Parathyroid adenoma (tissue), 2 donors: ENCODE measurements at regions not wholly inside any gene's neighbourhood (a gene's known extent, or its start where the extent isn't known, plus 50 kb on each side); places are given as distances from the start of the nearest gene placed in this dataset.

Experiments
- H2AFZ ChIP-seq: fragments of 300-600 bp; sonication (generic); one replicate; pipeline ENCODE4 v1.7.0; 2017; ENCODE audit warnings: antibody characterized with exemption, mild to moderate bottlenecking
- H3K27ac ChIP-seq: fragments of 300-600 bp; sonication (generic); one replicate; pipeline ENCODE4 v1.7.0; 2017
- H3K27me3 ChIP-seq: fragments of 300-600 bp; sonication (generic); one replicate; pipeline ENCODE4 v1.7.0; 2017; ENCODE audit warnings: low read length; ENCODE audit not compliant: control insufficient read depth, insufficient read depth
- H3K36me3 ChIP-seq: fragments of 300-600 bp; sonication (generic); one replicate; pipeline ENCODE4 v1.7.0; 2017; ENCODE audit warnings: low read length; ENCODE audit not compliant: control insufficient read depth, insufficient read depth
- H3K4me1 ChIP-seq: fragments of 300-600 bp; sonication (generic); one replicate; pipeline ENCODE4 v1.7.0; 2017; ENCODE audit warnings: control low read depth
- H3K4me2 ChIP-seq: fragments of 300-600 bp; sonication (generic); one replicate; pipeline ENCODE4 v1.7.0; 2017; ENCODE audit warnings: low read length
- H3K4me3 ChIP-seq: fragments of 300-600 bp; sonication (generic); one replicate; pipeline ENCODE4 v1.7.0; 2017; ENCODE audit warnings: low read depth, low read length
- H3K79me2 ChIP-seq: fragments of 300-600 bp; sonication (generic); one replicate; pipeline ENCODE4 v1.7.0; 2017; ENCODE audit warnings: control low read depth
- H3K9ac ChIP-seq: fragments of 300-600 bp; sonication (generic); one replicate; pipeline ENCODE4 v1.7.0; 2017; ENCODE audit warnings: mild to moderate bottlenecking
- H3K9me3 ChIP-seq: fragments of 300-600 bp; sonication (generic); one replicate; pipeline ENCODE4 v1.7.0; 2017; ENCODE audit warnings: low read length; ENCODE audit not compliant: control insufficient read depth
- TF ChIP-seq, protein P1 (sequence below): fragments of 300-600 bp; sonication (generic); IDR thresholded peaks from one replicate; pipeline ENCODE4 v1.7.0; 2017; ENCODE audit warnings: antibody characterized with exemption, mild to moderate bottlenecking
- donor health status: primary hyperparathyroidism.

DNA sequence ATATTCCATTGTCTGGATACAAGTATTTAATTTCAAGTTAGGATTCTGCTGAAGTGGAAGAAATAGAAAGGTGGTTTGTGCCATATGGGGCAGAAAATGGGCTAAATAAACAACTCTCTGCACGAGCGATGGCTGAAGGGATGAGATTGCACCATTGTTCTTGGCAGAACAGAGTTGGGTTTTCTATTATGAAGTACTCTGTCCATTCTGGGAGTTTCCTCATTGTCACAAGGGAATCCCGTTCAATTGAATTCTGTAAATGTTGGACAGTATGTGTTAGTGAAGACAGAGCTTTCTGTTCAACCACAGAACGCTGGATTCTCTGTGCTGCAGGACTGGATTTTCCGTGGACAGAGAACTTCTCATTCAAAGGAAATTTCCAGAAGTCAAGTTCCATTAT is 345.5 kb upstream of the PRICKLE1 start:
- Histone ChIP-seq H3K9me3 (no peaks in the 10 kb centered on the region), H3K4me3 (no peak overlapping the region), H3K27me3 (no peaks in the 10 kb centered on the region), H3K36me3 (no peaks in the 10 kb centered on the region), H2AFZ (no peak overlapping the region), H3K27ac (no peak overlapping the region), H3K79me2 (no peaks in the 10 kb centered on the region), H3K9ac (no peak overlapping the region), H3K4me2 (no peak overlapping the region), H3K4me1 (no peaks in the 10 kb centered on the region)
- TF ChIP-seq, protein P1, sequence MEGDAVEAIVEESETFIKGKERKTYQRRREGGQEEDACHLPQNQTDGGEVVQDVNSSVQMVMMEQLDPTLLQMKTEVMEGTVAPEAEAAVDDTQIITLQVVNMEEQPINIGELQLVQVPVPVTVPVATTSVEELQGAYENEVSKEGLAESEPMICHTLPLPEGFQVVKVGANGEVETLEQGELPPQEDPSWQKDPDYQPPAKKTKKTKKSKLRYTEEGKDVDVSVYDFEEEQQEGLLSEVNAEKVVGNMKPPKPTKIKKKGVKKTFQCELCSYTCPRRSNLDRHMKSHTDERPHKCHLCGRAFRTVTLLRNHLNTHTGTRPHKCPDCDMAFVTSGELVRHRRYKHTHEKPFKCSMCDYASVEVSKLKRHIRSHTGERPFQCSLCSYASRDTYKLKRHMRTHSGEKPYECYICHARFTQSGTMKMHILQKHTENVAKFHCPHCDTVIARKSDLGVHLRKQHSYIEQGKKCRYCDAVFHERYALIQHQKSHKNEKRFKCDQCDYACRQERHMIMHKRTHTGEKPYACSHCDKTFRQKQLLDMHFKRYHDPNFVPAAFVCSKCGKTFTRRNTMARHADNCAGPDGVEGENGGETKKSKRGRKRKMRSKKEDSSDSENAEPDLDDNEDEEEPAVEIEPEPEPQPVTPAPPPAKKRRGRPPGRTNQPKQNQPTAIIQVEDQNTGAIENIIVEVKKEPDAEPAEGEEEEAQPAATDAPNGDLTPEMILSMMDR: no peak

DNA sequence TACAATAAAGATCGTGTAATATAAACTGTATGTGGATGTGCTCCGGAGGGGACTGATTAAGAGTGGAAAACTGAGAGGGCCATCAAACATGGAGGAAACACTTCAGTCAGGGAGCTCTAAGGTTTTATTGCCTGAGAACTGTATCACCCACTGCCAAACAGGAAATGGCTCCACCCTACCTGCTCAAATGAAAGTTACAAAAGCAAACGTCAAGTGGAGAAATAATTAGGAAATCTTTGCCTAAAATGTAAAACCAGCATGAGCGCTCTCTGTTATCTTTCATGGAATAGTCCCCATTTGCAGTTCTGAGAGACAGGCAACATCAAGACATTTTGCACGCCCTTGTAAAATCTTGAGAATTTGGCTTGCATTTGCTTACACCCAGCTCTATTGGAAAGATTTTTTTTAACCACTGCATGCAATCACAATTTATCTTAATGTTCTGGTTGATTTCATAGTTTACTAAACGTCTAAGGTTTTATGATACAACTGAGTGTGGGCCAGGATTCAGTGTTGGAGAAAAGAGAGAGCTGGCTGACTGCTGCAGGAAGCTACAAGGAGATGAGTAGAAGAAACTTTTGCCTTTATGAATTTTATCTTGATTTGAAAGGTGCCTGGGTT is 344.0 kb upstream of the PRICKLE1 start:
- H3K4me3 ChIP-seq: no peak overlapping the region
- no peaks in the 10 kb centered on the region for H3K36me3 ChIP-seq
- no peak overlapping the region for H3K27ac ChIP-seq
- H2AFZ ChIP-seq: no peak overlapping the region
- TF ChIP-seq, protein P1: no peak
- no peak overlapping the region for H3K9ac ChIP-seq
- no peaks in the 10 kb centered on the region for H3K9me3 ChIP-seq
- no peaks in the 10 kb centered on the region for H3K79me2 ChIP-seq
- H3K4me2 ChIP-seq: no peak overlapping the region
- H3K27me3 ChIP-seq: no peaks in the 10 kb centered on the region
- no peaks in the 10 kb centered on the region for H3K4me1 ChIP-seq

GRCh38 chr12:42932936-42933335 is 343.4 kb upstream of the PRICKLE1 start:
- H3K4me3 ChIP-seq: no peak overlapping the region
- H3K9me3 ChIP-seq: no peaks in the 10 kb centered on the region
- H3K36me3 ChIP-seq: no peaks in the 10 kb centered on the region
- H2AFZ ChIP-seq: no peak overlapping the region
- TF ChIP-seq, protein P1: no peak
- H3K27me3 ChIP-seq: no peaks in the 10 kb centered on the region
- no peak overlapping the region for H3K4me2 ChIP-seq
- H3K4me1 ChIP-seq: no peaks in the 10 kb centered on the region
- H3K27ac ChIP-seq: no peak overlapping the region
- no peaks in the 10 kb centered on the region for H3K79me2 ChIP-seq
- no peak overlapping the region for H3K9ac ChIP-seq

GRCh38 chr12:42926232-42926631 is 336.7 kb upstream of the PRICKLE1 start:
- Histone ChIP-seq H3K27ac (no peak overlapping the region), H3K4me2 (no peak overlapping the region), H3K79me2 (no peaks in the 10 kb centered on the region), H3K27me3 (no peaks in the 10 kb centered on the region), H3K36me3 (no peaks in the 10 kb centered on the region), H3K4me1 (peaks cover 3% of the 10 kb centered on the region), H3K9ac (no peak overlapping the region), H2AFZ (no peak overlapping the region), H3K9me3 (no peaks in the 10 kb centered on the region), H3K4me3 (no peak overlapping the region)
- TF ChIP-seq, protein P1: no peak

GRCh38 chr12:42924482-42924881 is 334.9 kb upstream of the PRICKLE1 start:
- TF ChIP-seq, protein P1: no peak
- H2AFZ ChIP-seq: no peak overlapping the region
- no peaks in the 10 kb centered on the region for H3K9me3 ChIP-seq
- no peaks in the 10 kb centered on the region for H3K79me2 ChIP-seq
- H3K36me3 ChIP-seq: no peaks in the 10 kb centered on the region
- H3K4me1 ChIP-seq: peaks cover 3% of the 10 kb centered on the region
- no peak overlapping the region for H3K4me3 ChIP-seq
- H3K27ac ChIP-seq: no peak overlapping the region
- no peak overlapping the region for H3K9ac ChIP-seq
- H3K27me3 ChIP-seq: no peaks in the 10 kb centered on the region
- no peak overlapping the region for H3K4me2 ChIP-seq
